Ureter (tissue), 1 donor: ENCODE measurements at regions not wholly inside any gene's neighbourhood (a gene's known extent, or its start where the extent isn't known, plus 50 kb on each side); places are given as distances from the start of the nearest gene placed in this dataset.
"Not testable (repeated sequence)": the region's sequence is repeated elsewhere in the genome, so short reads cannot be mapped to it uniquely, and the experiment has no call there.

Source experiments
- DNase-seq: peaks from one replicate; pipeline ENCODE4 v3.0.0-alpha.2; 2020; ENCODE audit warnings: low spot score
- donor health status: DM: yes; HTN: yes; CAD: no.

GRCh38 chrX:46226422-46226821, 318.8 kb downstream of the ZNF674 start:
- DNase-seq: no peak

GRCh38 chrX:46223499-46223898, 321.7 kb downstream of the ZNF674 start:
- DNase-seq: not testable (repeated sequence)

DNA sequence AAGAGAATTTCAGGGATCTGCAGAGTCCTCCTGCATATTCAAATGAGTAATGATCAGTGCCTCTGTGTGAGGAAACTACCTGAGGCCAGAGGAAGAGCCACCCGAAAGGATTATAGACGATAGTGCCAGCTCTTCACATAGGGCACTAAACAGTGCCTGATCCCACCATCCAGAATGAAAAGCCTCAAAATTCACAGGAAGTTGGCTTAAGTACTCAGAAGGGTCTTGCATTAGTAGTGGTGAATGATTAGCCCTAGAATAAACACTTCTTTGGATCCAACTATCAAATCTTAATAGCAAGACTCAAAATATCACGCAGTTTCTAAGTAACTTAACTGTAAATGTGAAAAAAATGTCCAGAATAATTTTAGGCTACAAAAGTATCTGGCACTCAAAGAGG, 324.4 kb downstream of the ZNF674 start:
- no peak for DNase-seq

DNA sequence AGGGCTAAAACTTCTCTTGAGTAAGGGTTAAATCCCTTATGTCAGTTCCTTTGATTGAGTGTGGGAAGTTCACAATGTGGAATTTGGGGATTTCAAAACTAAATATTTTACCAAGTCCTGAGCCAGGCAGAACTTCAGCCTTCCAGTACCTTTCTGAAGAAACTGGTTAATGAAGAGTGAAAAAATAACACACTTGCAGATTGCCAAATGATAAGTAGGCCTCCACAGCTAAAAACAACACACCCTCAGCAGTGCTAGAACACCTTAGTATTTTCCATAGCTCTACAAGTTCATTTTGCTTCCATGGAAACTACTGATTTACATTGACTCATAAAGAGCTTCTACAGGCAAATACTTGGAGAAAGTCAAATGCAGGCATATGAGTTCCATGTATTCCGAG, 326.8 kb downstream of the ZNF674 start:
- no peak for DNase-seq

DNA sequence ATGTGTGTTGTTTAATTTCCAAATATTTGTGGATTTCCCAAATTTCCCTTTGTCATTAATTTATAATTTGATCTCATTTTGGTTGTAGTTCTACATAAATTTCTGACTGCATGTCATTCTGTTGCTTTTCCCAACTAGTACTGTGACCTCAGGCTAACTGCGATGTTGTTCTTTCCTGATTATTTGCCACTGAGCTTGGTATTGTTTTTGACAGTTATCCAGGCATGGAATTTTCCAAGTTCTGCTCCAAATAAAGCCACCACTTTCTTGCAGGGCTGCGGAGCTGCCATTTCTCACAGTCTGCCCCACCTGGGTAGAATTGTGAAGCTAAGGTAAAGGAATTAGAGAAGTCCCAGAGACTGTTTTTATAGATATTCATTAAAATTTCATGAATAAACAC, 328.8 kb downstream of the ZNF674 start:
- no peak for DNase-seq

DNA sequence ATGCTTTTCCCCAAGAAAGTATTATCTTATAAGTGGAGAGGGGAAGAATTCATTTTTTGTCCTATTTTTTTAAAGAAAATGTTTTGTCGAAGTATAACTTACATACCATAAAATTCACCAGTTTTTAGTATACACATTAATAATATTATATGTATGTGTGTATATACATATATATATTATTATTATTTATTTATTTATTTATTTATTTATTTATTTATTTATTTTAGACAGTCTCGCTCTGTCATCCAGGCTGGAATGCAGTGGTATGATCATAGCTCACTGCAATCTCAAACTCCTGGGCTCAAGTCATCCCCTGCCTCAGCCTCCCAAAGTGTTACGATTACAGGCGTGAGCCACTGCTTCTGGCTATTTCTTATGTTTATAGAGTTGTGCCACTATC, 334.1 kb downstream of the ZNF674 start:
- no peak for DNase-seq

- DNase-seq: no peak
These were observed 335.5 kb downstream of the ZNF674 start for GRCh38 chrX:46209768-46210167.

DNA sequence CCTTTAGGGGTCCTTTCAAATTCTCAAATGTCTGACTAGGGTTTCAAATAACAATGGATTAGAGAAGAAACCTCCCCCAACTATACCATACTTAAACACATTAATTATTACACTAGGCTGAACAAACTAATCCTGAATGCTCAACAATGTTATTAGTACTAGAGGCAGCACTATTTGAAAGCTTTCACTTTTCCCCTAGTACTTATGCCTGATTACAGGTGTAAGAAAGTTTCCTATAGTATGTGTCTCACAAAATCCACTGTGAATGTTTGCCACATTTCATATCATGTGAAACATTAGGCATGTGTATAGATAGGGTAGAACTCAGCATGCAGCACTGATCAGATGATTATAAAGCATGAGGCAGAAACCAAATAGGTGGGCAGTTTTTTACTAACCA, 336.2 kb downstream of the ZNF674 start:
- no peak for DNase-seq

DNA sequence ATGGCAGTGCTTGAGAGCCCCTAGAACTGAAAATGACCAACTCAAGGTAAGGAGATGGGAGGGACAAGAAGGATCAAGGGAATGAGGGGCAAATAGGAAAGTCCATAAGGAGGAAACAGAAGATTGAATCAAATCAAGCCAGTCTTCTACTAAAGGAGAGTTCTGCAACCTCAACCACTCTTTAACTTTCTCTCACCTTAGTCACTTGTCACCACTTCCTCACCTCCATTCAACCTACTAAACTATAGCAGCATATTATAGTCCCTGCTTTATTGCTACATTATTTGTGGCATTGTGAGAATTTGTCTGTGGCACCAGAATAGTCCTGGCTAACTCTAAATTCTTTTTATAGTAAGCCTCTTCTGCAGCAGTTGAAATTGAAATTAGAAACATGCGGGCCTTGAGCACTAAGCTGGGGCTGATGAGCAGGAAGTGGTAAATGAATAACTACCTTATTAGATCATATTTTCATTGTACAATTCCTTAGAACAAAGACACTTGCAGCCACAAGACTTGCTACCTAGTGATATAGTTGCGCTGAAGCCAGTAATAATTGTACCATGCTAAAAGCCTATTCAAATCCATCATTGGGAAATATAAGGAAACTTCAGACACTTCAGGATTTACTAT, 336.9 kb downstream of the ZNF674 start:
- no peak for DNase-seq

DNA sequence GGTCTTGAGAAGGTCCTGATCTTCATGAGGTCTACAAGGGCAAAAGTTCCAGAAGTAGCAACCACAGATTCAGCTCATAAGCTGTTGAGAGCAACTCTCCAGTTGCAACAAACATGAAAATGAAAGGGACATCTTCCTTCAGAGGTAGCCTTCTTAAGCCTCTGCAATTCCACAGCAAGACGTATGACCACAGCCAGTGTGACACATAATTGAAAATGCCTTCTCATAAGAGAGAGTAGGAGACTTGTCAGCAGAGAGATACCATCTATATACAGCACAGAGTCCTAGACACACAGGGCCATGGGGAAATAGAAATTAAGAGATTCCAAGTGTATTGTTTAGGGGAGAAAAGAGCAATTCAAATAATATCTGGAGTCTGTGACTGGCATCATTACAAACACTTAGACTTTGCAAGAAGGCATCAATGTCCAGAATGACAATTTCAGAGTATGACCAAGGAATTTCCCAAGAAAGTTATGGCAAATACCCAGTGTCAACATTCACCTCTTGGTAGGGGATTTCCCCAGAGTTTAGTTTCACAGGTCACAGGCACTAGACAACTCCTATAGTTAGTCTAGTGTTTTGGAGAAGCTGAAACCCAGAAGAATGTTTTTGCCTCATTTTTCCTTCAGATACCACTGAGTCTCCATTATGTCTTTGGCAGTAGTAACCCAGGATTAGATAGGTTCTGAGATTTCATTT, 340.3 kb downstream of the ZNF674 start:
- no peak for DNase-seq

DNA sequence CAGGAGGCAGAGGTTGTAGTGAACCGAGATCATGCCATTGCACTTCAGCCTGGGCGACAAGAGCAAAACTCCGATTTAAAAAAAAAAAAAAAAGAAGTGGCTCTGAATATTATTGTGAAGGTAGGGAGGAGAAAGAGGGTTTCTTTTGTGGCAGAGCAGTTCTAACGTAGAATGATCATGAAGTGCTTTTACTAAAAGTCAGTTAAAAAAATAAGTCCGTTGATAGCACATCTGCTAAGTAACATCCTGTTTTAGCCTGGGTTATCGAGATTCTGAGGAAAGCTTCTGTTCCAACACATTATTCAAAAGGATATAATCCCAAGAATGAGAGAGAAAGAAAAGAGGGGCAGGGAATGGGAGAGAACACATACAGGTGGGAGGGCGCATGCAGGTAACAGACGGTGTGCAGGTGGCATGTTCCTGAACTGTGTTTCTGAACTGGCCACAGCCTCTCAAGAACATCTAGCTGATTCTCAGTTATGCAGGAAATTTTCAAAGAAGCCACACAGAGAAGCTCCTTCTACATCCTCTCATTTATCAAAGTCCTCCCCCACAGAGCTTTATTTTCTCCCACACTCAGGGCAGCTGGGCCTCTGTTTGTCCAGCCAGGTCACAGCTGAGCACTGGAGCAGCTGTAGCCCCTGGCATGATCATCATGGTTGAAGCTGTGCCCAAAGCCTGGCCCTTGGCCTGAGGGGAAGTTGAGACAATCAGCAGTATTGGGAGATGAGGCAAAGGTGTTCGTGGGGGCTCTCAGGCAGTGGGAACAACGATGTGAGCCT, 342.3 kb downstream of the ZNF674 start:
- DNase-seq: no peak

DNA sequence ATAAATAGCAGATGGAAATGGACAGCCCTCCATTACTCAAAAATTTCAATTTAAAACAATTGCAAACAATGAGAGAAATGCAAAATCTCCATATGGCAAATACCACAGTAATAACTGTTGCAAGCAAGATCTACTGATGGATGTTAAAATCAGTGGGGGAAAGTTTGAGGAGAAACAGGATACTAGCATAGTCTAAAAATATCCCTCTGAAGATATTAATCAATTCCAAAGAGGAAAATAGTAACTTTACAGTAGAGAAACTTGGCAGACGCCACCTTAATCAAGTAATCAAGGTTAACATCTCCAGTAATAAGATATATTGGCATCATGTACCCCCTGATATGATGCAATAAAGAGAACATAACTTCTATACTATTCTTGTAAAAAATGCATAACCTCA, 344.8 kb downstream of the ZNF674 start:
- DNase-seq: no peak

GRCh38 chrX:46198858-46199257, 346.4 kb downstream of the ZNF674 start:
- no peak for DNase-seq

DNA sequence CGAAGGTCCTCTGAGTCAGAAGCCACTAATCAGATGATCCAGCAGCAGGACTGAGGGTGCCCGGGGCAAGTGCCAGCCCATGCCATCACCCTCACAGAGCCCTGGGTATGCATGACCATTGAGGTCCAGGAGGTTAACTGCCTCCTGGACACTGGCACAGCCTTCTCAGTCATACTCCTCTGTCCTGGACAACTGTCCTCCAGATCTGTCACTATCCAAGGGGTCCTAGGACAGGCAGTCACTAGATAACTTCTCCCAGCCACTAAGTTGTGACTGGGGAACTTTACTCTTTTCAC, 358.5 kb downstream of the ZNF674 start:
- DNase-seq: not testable (repeated sequence)

- DNase-seq: no peak
These were observed 359.1 kb downstream of the ZNF674 start for GRCh38 chrX:46185923-46186810.

- DNase-seq: no peak
These were observed 360.5 kb downstream of the ZNF674 start for GRCh38 chrX:46184749-46185148.

GRCh38 chrX:46180258-46180687, 364.9 kb downstream of the ZNF674 start:
- no peak for DNase-seq

DNA sequence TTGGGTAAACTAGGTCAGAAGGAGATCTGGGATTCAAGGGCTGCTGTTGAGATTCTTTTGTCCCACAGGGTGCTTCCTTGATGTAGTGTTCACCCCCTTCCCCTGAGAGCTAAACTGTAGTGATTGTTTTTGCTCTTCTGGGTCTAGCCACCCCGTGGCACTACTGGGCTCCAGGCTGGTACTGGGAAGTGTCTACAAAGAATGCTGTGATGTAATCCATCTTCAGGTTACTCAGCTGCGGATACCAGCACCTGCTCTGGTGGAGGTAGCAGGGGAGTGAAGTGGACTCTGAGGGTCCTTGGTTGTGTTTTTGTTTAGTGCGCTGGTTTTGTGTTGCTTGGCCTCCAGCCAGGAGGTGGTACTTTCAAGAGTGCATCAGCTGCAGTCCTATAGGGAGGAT, 365.5 kb downstream of the ZNF674 start:
- no peak for DNase-seq

- no peak for DNase-seq
These were observed 366.5 kb downstream of the ZNF674 start for GRCh38 chrX:46178763-46179162.

DNA sequence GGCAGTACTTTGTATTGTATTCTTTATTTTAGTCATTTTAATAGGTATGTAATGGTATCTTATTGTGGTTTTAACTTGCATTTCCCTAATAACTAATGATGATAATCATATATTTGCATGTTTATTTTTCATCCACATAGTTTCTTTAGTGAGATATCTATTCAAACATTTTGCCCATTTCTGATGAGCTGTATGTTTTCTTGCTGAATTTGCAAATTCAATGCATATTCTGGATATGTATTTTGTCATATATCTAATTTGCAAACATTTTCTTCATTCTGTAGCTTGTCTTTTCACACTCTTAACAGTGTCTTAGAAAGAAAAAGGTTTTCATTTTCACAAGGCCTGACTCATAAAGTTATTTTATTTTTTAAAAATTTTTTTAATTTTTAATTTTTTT, 372.1 kb downstream of the ZNF674 start:
- DNase-seq: no peak

DNA sequence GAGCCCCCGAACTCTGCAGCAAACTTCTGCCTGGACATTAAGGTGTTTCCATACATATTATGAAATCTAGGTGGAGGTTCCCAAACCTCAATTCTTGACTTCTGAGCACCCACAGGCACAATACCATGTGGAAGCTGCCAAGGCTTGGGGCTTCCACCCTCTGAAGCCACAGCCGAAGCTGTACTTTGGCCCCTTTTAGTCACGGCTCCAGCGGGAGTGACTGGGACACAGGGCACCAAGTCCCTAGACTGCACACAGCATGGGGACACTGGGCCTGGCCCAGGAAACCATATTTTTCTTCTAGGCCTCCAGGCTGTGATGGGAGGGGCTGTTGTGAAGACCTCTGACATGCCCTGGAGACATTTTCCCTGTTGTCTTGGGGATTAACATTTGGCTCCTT, 373.8 kb downstream of the ZNF674 start:
- not testable (repeated sequence) for DNase-seq

DNA sequence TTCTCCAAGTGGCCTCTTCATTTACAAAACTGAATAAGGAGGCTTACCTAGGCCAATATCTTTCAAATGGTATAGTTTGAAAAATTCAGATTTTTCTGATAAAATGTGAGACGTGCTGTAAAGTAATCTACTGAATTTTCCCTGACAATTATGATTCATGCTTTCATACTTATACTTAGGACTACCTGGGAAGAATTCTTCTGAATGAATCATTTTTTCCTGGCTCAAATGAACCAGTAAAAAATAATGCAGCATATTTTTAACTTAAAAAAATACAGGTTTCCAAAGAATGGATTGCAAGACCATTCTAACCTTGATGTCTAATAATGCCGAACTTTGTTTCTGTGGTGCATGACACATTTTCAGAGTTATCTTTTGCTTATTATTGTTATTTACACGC, 375.4 kb downstream of the ZNF674 start:
- no peak for DNase-seq
